ENCODE measurements at regions not wholly inside any gene's neighbourhood (a gene's known extent, or its start where the extent isn't known, plus 50 kb on each side); places are given as distances from the start of the nearest gene placed in this dataset.

DNA sequence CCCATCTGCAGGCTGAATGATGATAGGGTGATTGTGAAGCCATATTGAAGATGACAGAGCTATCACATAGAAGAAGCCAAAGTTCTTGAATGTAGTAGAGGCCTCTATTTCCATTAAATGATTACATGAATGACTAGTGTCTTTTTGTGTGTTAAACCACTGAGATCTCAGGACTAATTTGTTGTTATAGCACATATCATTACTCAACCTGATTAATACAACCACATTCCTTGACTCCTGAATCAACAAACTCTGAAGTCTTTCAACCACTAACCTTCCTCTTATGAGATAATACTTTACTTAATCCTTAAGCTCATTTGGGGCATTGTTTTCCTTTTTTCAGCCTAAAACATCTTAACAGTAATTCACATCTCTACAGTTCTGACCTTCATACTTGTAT is 564.5 kb upstream of the ADAMTS9 start:
- Mint-ChIP-seq H3K27me3 (no peaks in the 10 kb centered on the region), H3K9me3 (peaks cover 8% of the 10 kb centered on the region), H3K27ac (no peak overlapping the region), H3K36me3 (ENCODE audit: low read depth) (no peaks in the 10 kb centered on the region), H3K4me3 (no peak overlapping the region), H3K4me1 (ENCODE audit: low read depth) (no peaks in the 10 kb centered on the region)
- intact Hi-C loops (cut with micrococcal nuclease) = no loop called here

DNA sequence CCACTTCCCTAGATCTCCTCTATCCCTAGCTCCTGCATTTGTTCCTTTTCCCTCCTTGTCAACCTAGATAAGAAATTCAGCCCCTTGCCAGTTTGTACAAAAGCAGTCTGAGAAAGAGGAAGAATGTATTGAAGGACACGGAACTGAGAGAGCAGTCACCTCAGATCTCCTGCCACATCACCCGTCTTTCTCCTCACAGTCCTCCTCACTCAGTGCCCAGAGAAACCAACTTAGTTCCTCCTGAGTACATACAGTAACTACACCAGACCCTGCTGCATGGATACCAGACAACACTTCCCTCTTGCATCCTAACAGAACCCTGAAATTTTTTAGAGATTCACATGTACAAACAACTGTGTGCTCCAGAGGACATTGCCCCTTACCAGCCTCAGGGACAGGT is 563.6 kb upstream of the ADAMTS9 start:
- no peak overlapping the region for H3K4me3 Mint-ChIP-seq
- no peak overlapping the region for H3K27ac Mint-ChIP-seq
- no peaks in the 10 kb centered on the region for H3K27me3 Mint-ChIP-seq
- intact Hi-C loops (cut with micrococcal nuclease) = no loop called here
- no peaks in the 10 kb centered on the region for H3K36me3 Mint-ChIP-seq (ENCODE audit: low read depth)
- H3K9me3 Mint-ChIP-seq = peaks cover 8% of the 10 kb centered on the region
- no peaks in the 10 kb centered on the region for H3K4me1 Mint-ChIP-seq (ENCODE audit: low read depth)

DNA sequence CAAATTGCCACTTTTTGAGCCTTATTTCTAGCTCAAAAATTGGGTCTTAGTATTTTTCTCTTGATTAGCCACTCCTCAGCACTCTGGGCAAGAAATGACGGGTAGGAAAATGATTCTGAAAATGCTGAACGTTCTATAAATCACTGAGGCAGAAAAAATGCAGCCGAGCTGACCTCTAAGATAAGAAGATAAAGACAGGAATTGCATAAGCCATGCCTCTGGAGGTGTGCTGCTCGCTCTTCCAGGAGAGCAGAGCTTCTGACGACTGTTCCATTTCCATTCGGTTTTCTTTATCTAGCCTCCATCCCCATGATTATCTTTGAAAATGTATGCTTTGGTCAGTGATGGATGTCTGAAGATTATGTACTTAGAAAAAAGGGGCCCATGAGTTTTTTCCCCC is 558.8 kb upstream of the ADAMTS9 start:
- Mint-ChIP-seq H3K4me1 (ENCODE audit: low read depth) (no peaks in the 10 kb centered on the region), H3K27ac (no peak overlapping the region), H3K27me3 (no peaks in the 10 kb centered on the region), H3K4me3 (no peak overlapping the region), H3K36me3 (ENCODE audit: low read depth) (no peaks in the 10 kb centered on the region), H3K9me3 (no peaks in the 10 kb centered on the region)
- intact Hi-C loops (cut with micrococcal nuclease) = no loop called here

DNA sequence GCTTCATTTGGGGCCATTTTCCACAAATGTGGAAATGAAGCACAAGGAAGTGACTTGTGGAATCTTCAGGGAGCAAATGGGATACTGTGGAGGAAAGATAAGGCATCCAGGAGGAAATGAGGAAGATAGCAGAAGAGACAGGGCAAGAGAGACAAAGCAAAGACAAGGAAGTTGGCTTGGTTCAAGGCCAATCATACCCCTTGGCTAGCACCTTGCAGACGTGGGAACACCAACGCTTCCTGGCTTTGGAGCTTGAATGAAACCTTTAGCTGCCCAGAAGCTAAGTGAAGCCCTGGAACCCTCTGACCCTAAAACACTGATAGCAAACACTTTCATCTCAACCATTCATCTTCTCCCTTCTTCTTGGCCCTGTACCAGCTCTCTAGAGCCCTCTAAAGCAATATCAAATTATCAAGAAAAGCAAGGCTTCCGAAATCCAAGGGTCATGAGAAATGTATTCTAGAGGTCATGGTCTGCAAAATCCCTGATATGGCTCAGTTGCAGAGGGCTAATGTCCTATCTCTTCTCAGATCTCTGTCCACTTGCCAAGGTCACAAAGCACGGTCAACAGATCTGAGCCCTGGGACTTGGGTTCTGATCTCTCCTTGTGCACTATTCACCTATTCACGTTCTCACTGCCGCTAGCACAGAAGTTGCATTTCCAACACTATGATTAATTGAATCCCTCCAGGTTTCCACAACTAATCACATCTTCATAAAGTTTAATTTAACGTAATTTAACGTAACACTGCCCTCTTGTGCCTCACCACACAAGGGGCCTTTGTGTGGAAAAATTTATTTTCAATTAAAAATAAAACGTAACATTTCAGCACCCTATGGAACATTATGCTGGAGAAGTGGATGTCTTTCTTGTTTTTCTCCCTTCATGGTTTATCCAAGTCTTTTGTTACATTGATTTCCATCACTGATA is 557.6 kb upstream of the ADAMTS9 start:
- no peaks in the 10 kb centered on the region for H3K36me3 Mint-ChIP-seq (ENCODE audit: low read depth)
- no peak overlapping the region for H3K4me3 Mint-ChIP-seq
- intact Hi-C loops (cut with micrococcal nuclease) = no loop called here
- no peaks in the 10 kb centered on the region for H3K27me3 Mint-ChIP-seq
- H3K27ac Mint-ChIP-seq = no peak overlapping the region
- H3K4me1 Mint-ChIP-seq (ENCODE audit: low read depth) = no peaks in the 10 kb centered on the region
- peaks cover 9% of the 10 kb centered on the region for H3K9me3 Mint-ChIP-seq

DNA sequence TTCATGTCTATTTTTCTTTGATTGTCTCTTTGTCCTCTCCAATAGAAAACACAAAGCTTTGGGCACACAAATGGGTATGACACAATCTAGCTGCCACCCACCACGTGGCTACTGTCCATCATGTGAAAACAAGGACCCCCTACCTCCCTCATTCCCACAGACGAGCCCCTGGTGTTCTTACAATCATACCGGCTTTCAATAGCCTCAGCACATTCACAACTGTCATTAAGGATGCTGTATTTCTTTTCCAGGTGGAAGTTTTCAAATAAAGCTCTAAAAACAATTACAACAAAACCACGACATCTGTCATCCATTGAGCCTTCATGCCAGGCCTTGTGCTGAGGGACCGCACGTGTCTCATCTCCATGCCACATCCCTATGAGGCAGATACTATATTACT is 552.6 kb upstream of the ADAMTS9 start:
- H3K4me3 Mint-ChIP-seq = no peak overlapping the region
- H3K27me3 Mint-ChIP-seq = no peaks in the 10 kb centered on the region
- no peaks in the 10 kb centered on the region for H3K4me1 Mint-ChIP-seq (ENCODE audit: low read depth)
- H3K36me3 Mint-ChIP-seq (ENCODE audit: low read depth) = no peaks in the 10 kb centered on the region
- no peak overlapping the region for H3K27ac Mint-ChIP-seq
- H3K9me3 Mint-ChIP-seq = peaks cover 23% of the 10 kb centered on the region
- intact Hi-C loops (cut with micrococcal nuclease) = no loop called here

DNA sequence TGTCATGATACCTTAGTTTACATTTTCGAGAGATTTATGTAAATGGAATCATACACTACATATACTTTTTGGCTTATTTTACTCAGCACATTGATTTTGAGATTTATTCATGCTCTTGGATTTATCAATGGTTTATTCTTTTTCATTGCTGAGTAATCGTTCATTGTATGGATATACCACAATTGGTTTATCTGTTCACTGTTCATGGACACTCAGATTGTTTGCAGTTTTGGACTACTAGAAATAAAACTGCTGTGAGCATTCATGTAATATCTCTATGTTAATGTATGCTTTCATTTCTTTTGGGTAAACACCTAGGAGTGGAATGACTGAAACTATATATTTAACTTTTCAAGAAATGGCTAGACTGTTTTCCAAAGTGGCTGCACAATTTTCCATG is 550.9 kb upstream of the ADAMTS9 start:
- no peaks in the 10 kb centered on the region for H3K27me3 Mint-ChIP-seq
- peaks cover 25% of the 10 kb centered on the region for H3K9me3 Mint-ChIP-seq
- H3K27ac Mint-ChIP-seq = no peak overlapping the region
- H3K4me1 Mint-ChIP-seq (ENCODE audit: low read depth) = no peaks in the 10 kb centered on the region
- H3K4me3 Mint-ChIP-seq = no peak overlapping the region
- intact Hi-C loops (cut with micrococcal nuclease) = no loop called here
- no peaks in the 10 kb centered on the region for H3K36me3 Mint-ChIP-seq (ENCODE audit: low read depth)

DNA sequence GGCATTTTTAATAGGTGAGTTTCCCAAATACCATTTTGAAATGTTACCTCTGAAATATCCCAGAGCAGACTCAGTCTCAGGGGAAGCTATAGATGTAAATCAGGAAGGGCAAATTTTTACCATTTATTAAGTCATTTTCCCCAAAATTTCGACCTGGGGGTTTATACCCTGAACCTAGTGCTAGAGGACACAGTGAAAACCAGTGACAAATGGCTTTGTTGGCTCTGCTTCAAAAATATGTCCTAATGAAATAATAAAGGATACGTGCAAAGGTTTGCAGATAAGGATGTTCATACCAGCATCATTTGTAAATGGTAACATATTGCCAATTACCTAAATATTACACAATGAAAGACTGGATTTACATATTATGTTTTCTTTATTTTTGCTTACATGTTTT is 546.7 kb upstream of the ADAMTS9 start:
- no peaks in the 10 kb centered on the region for H3K27me3 Mint-ChIP-seq
- H3K4me1 Mint-ChIP-seq (ENCODE audit: low read depth) = no peaks in the 10 kb centered on the region
- peaks cover 7% of the 10 kb centered on the region for H3K9me3 Mint-ChIP-seq
- H3K27ac Mint-ChIP-seq = no peak overlapping the region
- no peak overlapping the region for H3K4me3 Mint-ChIP-seq
- intact Hi-C loops (cut with micrococcal nuclease) = no loop called here
- no peaks in the 10 kb centered on the region for H3K36me3 Mint-ChIP-seq (ENCODE audit: low read depth)

DNA sequence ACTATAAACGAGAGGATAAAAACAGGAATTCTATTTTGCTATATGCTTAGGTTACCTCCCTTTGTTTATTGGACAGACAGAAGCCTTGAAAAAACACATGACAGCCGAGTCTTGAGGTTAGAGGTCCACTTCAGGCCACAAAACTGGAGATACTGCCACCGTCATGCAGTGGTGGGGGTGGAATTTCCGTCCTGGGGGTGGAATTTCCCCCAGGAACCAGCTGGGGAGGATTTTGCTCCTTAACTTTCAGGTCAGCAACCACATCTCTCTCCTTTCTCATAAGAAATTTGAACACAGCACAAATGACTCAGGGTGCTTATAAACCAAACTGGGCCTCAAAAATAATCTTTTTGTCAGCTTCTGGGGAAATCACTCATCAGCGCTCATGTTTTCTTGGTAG is 545.8 kb upstream of the ADAMTS9 start:
- Mint-ChIP-seq H3K27ac (no peak overlapping the region), H3K4me3 (no peak overlapping the region)
- intact Hi-C loops (cut with micrococcal nuclease) = no loop called here

DNA sequence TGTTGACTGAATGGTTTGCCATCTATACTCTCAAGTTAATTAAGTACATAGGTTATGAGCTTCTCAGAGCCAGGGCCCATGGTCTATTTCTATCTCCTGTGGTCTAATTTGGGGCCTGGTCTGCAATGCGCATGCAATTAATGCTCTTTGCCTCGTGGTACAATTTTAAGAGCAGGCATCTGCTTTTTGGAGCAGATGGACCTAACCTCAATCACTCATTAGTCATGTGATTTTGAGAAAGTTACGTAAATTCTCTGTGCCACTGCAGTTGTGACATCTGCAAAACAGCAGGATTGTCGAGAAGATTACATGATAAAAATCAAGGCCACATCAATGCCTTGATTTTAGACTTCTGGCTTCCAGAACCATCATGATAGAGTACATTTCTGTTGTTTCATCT is 543.7 kb upstream of the ADAMTS9 start:
- Mint-ChIP-seq H3K27me3 (no peaks in the 10 kb centered on the region), H3K4me1 (ENCODE audit: low read depth) (no peaks in the 10 kb centered on the region), H3K36me3 (ENCODE audit: low read depth) (no peaks in the 10 kb centered on the region), H3K4me3 (no peak overlapping the region), H3K9me3 (peaks cover 6% of the 10 kb centered on the region), H3K27ac (no peak overlapping the region)
- intact Hi-C loops (cut with micrococcal nuclease) = no loop called here

More for the DNA sequence above, 545.8 kb upstream of the ADAMTS9 start:
- Mint-ChIP-seq H3K27me3 (no peaks in the 10 kb centered on the region), H3K4me1 (ENCODE audit: low read depth) (no peaks in the 10 kb centered on the region), H3K9me3 (peaks cover 6% of the 10 kb centered on the region), H3K36me3 (ENCODE audit: low read depth) (no peaks in the 10 kb centered on the region)

DNA sequence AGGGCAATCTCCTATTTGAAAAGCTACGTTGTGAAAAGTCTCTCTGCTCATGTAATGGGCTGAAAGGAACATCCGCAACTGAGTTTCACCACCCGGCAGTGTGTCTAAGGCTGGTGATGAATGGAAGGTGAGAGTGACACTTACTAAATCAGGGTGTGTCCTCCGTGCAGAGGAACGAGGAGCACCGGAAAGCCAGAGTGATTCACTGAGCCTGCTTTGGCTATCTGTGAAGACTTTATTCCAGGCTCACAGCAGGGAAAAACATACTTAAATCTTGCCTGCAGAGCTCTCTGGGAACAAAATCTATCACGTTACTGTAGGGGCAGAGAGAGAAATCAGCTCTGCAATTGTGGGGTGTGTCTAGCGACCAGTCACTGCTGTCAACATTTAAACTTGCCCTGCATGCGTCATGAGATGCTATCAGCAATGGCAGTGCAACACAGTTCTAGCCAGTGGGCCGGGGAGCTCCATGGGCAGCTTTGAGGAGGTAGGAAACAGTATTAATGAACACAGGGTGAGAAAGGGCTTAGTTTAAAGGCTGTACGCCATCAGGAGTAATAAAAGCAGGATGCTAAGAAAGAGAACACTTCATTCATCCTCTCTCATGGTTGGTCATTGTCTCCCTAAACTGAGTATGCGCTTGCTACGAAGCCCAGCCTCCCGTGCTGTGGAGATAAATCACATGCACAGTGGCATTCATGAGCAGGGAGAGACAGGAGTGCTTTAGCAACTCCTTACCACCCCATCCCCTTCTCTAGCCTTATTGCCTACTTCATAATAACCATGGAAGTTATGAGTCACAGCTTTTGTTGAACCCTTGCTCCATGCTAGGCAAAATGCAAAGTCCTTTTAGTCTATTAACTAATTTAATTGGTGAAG is 542.7 kb upstream of the ADAMTS9 start:
- no peaks in the 10 kb centered on the region for H3K36me3 Mint-ChIP-seq (ENCODE audit: low read depth)
- no peak overlapping the region for H3K4me3 Mint-ChIP-seq
- no peaks in the 10 kb centered on the region for H3K4me1 Mint-ChIP-seq (ENCODE audit: low read depth)
- H3K27ac Mint-ChIP-seq = no peak overlapping the region
- intact Hi-C loops (cut with micrococcal nuclease) = no loop called here
- no peaks in the 10 kb centered on the region for H3K27me3 Mint-ChIP-seq
- H3K9me3 Mint-ChIP-seq = peaks cover 4% of the 10 kb centered on the region

DNA sequence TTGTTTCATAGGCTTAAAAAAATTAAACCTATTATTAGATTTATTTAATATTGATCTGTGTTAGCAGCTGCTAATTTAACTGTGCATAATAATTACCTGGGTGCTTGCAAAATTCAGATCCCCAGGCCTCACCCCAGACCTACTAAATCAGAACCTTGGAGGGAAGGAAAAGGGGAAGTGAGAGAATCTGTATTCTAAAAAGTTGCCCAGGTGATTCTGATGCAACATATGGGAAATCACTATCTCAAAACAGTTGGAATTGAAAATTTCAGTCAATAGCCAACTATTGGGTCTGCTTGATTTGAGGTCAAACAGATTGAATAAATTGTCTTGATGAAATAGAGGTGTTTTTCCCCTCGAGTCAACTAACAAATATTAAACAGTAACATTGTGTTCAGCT is 538.5 kb upstream of the ADAMTS9 start:
- no peak overlapping the region for H3K27ac Mint-ChIP-seq
- intact Hi-C loops (cut with micrococcal nuclease) = no loop called here
- H3K27me3 Mint-ChIP-seq = no peaks in the 10 kb centered on the region
- no peak overlapping the region for H3K4me3 Mint-ChIP-seq
- peaks cover 9% of the 10 kb centered on the region for H3K9me3 Mint-ChIP-seq
- no peaks in the 10 kb centered on the region for H3K36me3 Mint-ChIP-seq (ENCODE audit: low read depth)
- no peaks in the 10 kb centered on the region for H3K4me1 Mint-ChIP-seq (ENCODE audit: low read depth)

DNA sequence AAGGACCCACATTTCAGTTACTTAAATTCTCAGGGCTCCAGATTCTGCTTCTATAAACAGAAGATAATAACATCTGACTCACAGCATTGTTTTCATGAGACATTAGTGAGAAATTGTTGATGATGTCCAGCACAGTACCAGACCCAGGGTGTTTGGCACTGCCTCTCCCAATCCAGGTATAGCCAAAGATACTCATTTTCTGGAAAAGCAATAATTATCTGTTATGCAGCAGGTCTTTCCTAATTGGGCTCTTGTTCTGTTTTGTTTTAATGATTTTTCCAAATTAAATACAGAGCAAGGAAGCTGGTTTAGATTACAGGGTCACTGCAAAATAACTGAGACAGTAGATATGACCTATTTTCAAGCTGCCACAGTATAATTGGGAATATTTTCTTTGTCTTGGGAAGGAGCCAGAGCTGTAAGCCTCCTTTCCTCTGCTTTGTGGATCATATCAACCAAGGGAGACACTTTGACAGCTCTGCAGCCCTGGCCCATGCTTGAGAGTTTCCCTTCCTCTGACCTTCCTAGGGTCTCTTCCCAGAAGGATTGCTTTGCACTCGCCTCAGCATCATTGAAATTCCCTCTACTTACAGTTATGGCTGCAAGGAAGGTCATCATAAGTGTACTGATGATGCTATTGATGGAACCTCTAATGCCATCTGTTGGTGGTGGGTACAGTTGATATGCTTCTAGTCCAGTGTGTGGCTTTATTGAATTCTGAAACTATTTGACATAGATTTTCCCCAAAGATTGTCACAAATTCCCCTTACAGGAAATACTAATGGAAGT is 522.4 kb upstream of the ADAMTS9 start:
- Mint-ChIP-seq H3K4me3 (no peak overlapping the region), H3K27me3 (no peaks in the 10 kb centered on the region), H3K27ac (no peak overlapping the region), H3K9me3 (peaks cover 22% of the 10 kb centered on the region), H3K36me3 (ENCODE audit: low read depth) (no peaks in the 10 kb centered on the region), H3K4me1 (ENCODE audit: low read depth) (no peaks in the 10 kb centered on the region)
- intact Hi-C loops (cut with micrococcal nuclease) = no loop called here

DNA sequence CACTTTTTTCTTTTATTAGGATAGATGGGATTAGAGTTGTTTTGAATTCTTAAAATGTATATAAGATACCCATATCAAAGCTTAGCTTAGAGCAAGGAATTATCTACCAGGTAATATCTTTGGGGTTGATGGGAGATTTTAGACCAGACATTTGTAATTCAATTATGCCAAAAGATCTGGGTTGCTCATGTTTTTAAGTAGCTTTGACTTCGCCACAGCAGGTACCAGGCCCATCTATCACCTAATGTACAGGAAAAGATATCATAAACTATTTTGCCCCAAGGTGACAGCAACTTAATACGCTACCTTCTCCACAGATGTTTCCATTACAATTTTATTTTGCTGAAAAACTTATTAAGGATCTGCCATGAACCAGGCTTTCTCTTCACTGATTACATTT is 514.6 kb upstream of the ADAMTS9 start:
- Mint-ChIP-seq H3K9me3 (peaks cover 20% of the 10 kb centered on the region), H3K4me1 (ENCODE audit: low read depth) (no peaks in the 10 kb centered on the region), H3K36me3 (ENCODE audit: low read depth) (no peaks in the 10 kb centered on the region), H3K4me3 (no peak overlapping the region), H3K27me3 (no peaks in the 10 kb centered on the region), H3K27ac (no peak overlapping the region)
- intact Hi-C loops (cut with micrococcal nuclease) = no loop called here

DNA sequence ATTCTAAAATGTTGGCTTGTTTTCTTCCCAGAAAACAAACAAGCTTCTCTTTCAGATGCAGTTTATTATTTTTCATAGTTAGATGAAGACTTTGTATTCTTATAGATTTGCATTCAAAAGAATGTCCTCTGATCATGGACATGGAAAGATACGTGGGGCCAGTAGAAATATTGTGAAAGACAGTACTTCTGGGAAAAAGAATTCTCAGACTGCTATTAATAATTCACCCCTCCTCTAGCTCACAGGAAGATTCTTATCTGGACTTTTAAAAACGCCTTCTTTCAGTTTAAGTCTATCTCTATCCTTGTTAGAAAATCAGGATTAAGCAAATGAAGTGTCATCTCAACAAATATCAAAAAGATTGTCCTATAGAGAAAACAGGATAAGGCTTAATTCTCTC is 514.1 kb upstream of the ADAMTS9 start:
- Mint-ChIP-seq H3K36me3 (ENCODE audit: low read depth) (no peaks in the 10 kb centered on the region), H3K27ac (no peak overlapping the region)

More for the DNA sequence above, 514.1 kb upstream of the ADAMTS9 start:
- intact Hi-C loops (cut with micrococcal nuclease) = no loop called here
- Mint-ChIP-seq H3K4me1 (ENCODE audit: low read depth) (no peaks in the 10 kb centered on the region), H3K27me3 (no peaks in the 10 kb centered on the region), H3K9me3 (peaks cover 20% of the 10 kb centered on the region), H3K4me3 (no peak overlapping the region)
